ENCODE measurements at regions not wholly inside any gene's neighbourhood (a gene's known extent, or its start where the extent isn't known, plus 50 kb on each side); places are given as distances from the start of the nearest gene placed in this dataset.

- no peak overlapping the region for H2AFZ ChIP-seq (ENCODE audit: low read depth, low read length)
Measured at GRCh38 chr2:236988216-236988615, 97.5 kb upstream of the COPS8 start.

More at GRCh38 chr2:236988216-236988615, 97.5 kb upstream of the COPS8 start:
- H3K4me2 ChIP-seq (ENCODE audit: low read length) = no peak overlapping the region
- H3K36me3 ChIP-seq (ENCODE audit: insufficient read depth, low read length) = no peaks in the 10 kb centered on the region
- H3K79me2 ChIP-seq (replicated peaks; ENCODE audit: insufficient read depth, low read length) = no peaks in the 10 kb centered on the region
- no peak for TF ChIP-seq MXI1 (conservative IDR thresholded peaks at IDR 0.05; ENCODE audit: poor library complexity, severe bottlenecking)
- TF ChIP-seq EP300 (conservative IDR thresholded peaks at IDR 0.05; ENCODE audit: poor library complexity, severe bottlenecking) = no peak
- TF ChIP-seq SMC3 (conservative IDR thresholded peaks at IDR 0.05; ENCODE audit: poor library complexity) = no peak
- no peak for TF ChIP-seq CTCF (IDR thresholded peaks at IDR 0.05; ENCODE audit: poor library complexity, severe bottlenecking)
- TF ChIP-seq EZH2 (IDR thresholded peaks at IDR 0.05; ENCODE audit: borderline replicate concordance, insufficient read depth, low read length, poor library complexity, severe bottlenecking) = no peak
- no peak for TF ChIP-seq RAD21 (conservative IDR thresholded peaks at IDR 0.05)
- TF ChIP-seq TAF1 (IDR thresholded peaks at IDR 0.05; ENCODE audit: low read depth) = no peak
- no peak for TF ChIP-seq REST (IDR thresholded peaks at IDR 0.05; ENCODE audit: borderline replicate concordance)
- no peak for TF ChIP-seq POLR2AphosphoS5 (IDR thresholded peaks at IDR 0.05)
- H4K20me1 ChIP-seq (ENCODE audit: insufficient read depth) = no peaks in the 10 kb centered on the region
- no peaks in the 10 kb centered on the region for H3K9me2 ChIP-seq (ENCODE audit: insufficient read depth, low read length)
- no peaks in the 10 kb centered on the region for H3F3A ChIP-seq (ENCODE audit: insufficient read depth, low read length, poor library complexity, severe bottlenecking)
- H3K9me3 ChIP-seq (ENCODE audit: low read length) = no peaks in the 10 kb centered on the region
- H3K27me3 ChIP-seq (ENCODE audit: insufficient read depth, low read depth, low read length) = no peaks in the 10 kb centered on the region
- H3K27ac ChIP-seq (ENCODE audit: low read length) = no peak overlapping the region
- H3K4me3 ChIP-seq (ENCODE audit: low read length) = no peak overlapping the region
- H3K9ac ChIP-seq (ENCODE audit: low read length) = no peak overlapping the region

All from neural cell (in vitro differentiated cells).